ENCODE measurements at regions not wholly inside any gene's neighbourhood (a gene's known extent, or its start where the extent isn't known, plus 50 kb on each side); places are given as distances from the start of the nearest gene placed in this dataset.
"Not testable (repeated sequence)": the region's sequence is repeated elsewhere in the genome, so short reads cannot be mapped to it uniquely, and the experiment has no call there.

DNA sequence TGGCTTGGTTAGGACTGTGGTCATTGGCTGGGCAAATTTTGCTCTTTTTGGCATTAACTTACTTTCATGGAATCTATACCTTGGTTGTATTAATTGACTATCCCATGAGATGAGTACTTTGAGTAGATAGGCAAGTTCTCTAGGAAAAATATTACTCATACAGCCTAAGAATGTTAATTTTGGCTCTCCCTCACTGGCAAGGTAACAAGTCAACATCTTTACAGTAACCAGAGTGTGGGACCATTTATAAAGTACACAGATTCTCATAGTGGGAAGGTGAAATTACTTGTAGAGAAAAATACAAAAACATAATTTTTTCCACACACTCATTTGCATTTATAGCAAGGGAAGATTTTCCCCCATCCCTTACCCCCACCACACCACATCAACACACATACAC, 154.6 kb upstream of the ZNF608 start:
- TF ChIP-seq JUND (IDR thresholded peaks at IDR 0.05; ENCODE audit: low read depth), result no peak
- in situ Hi-C loops (cut with HindIII; ENCODE audit: low pct_unique_long_range_greater_than_20kb, low sequenced_read_pairs), result no loop called here
- no peak for DNase-seq (ENCODE audit: low read depth in 1 of 2, low spot score in 1 of 2)

DNA sequence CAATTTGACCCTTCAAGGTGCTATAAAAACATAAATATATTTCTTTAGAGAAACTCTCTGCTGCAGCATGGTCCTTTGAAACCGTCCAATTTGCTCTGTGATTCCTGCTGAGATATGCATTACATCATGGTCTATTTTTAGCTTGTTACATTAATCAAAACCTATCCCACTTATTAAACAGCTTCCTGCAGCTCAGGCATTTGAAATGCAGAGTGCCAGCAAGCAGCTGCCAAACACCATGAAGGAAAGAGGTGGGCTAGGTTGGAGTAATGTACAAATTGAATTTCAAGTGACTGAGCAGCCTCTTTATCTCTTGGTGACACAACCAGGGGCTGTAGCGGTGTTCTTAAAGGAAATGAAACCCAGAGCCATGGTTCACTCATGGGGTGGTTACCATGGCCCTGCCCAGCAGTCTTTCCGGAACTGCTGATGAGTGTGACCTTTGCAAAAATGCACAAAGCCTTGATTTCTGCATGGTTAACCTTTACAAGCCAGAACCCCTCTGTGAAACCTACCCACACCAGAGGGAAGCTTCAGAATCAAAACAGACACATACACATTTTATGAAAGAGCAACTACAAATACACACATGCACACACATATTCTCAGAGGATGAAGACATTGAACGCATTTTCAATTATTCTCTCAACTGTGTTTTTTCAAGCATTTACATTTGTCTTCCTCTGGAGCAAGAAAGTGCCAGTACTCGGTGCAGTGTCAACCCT, 155.8 kb upstream of the ZNF608 start:
- DNase-seq (ENCODE audit: low read depth in 1 of 2, low spot score in 1 of 2), result no peak
- in situ Hi-C loops (cut with HindIII; ENCODE audit: low pct_unique_long_range_greater_than_20kb, low sequenced_read_pairs), result no loop called here
- TF ChIP-seq JUND (IDR thresholded peaks at IDR 0.05; ENCODE audit: low read depth), result no peak

DNA sequence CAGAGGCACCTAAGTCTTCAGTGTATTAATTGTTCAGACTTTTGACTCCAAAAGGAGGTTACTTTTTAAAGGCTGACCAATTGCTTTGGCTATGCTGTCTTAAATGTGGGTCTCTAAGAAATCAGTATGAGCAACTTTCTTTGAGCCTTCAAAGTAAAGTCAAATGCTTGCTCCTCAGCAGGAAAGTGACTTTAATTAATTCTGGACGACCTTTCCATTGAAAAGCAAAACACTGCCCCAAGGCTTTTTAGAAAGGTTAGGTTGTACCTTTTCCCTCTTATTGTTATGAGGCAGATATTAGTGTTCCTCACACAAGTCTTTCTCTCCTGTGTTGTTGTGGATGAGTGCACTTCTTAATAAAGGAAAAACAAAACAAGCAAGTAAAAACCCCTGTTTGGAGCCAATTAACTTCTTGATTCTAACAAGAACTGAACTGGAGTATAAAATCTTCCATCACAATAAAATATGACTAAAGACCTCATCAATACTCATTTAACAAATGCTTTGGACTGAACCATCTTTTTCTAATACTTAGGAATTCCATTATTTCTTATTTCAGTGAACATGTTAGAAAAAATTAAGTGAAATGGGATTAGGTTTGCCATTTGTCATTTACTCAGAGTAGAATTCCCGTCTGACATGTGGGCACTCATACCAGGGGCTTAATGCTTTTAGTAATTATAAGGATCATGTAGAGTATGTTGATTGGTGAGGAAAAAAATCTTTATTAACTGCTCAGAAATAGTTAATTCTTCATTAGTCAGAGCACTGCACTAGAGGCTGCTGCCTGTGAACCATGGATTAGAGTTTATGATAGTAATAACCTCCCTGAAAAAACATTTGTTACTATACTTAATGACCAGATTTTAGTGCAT, 159.1 kb upstream of the ZNF608 start:
- in situ Hi-C loops (cut with HindIII; ENCODE audit: low pct_unique_long_range_greater_than_20kb, low sequenced_read_pairs), result no loop called here
- DNase-seq (ENCODE audit: low read depth in 1 of 2, low spot score in 1 of 2), result peak in 1 of 2 experiments; percentile 41
- no peak for TF ChIP-seq JUND (IDR thresholded peaks at IDR 0.05; ENCODE audit: low read depth)

DNA sequence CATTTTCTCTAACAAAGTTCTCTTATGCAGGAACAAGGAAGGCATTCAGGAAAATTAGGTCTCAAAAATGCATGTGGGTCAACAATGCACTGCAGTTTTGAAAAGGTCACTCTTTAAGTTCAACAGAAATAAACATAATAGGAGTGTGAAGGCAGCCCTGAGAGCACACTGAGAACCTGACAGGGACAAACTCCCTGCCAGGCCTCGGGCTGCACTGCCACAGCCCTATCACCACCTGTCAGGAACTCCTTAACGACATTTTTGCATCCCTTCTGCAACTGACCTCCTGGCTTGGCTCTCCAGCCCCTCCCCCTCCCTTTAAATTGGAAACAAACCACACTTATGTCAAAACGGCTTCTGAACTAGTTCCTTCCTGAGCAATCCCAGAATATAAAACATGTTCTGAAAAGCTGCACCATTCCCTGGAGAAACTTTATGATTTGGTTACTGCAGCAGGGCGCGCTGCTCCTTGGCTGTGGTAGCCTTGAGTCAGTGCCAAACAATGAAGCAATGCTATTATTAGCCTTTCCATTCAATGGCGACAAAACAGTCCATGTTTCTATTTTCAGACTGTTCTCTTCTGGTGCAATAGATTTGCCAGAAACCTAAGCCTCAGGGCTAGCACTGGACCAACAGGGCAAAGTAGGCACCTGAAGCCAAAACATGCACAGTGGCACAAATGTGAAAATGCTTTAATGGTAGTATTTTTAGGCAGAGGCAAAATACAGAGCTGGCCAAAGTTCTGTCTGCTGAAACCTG, 160.1 kb upstream of the ZNF608 start:
- TF ChIP-seq JUND (IDR thresholded peaks at IDR 0.05; ENCODE audit: low read depth), result no peak
- peak in 1 of 2 experiments; percentile 75 for DNase-seq (ENCODE audit: low read depth in 1 of 2, low spot score in 1 of 2)
- in situ Hi-C loops (cut with HindIII; ENCODE audit: low pct_unique_long_range_greater_than_20kb, low sequenced_read_pairs), result no loop called here

DNA sequence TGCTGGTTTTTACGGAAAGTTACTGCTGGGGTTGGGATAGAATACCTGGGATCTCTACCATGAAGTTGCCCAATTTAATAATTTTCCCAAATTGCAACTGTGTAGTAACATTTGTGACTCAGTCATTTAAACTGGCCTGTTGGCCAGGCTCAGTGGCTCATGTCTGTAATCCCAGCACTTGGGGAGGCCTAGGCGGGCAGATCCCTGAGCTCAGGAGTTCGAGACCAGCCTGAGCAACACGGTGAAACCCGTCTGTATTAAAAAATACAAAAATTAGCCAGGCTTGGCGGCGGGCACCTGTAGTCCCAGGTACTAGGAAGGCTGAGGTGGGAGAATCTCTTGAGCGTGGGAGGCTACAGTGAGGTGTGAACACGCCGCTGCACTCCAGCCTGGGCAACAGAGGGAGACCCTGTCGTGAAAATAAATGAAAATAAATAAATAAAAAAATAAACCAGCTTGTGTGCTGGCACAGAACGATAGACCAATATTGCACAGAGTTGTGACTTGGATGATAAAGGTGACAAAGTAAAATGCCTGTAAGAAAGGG, 160.7 kb upstream of the ZNF608 start:
- DNase-seq (ENCODE audit: low read depth in 1 of 2, low spot score in 1 of 2), result no peak
- in situ Hi-C loops (cut with HindIII; ENCODE audit: low pct_unique_long_range_greater_than_20kb, low sequenced_read_pairs), result no loop called here
- no peak for TF ChIP-seq JUND (IDR thresholded peaks at IDR 0.05; ENCODE audit: low read depth)

DNA sequence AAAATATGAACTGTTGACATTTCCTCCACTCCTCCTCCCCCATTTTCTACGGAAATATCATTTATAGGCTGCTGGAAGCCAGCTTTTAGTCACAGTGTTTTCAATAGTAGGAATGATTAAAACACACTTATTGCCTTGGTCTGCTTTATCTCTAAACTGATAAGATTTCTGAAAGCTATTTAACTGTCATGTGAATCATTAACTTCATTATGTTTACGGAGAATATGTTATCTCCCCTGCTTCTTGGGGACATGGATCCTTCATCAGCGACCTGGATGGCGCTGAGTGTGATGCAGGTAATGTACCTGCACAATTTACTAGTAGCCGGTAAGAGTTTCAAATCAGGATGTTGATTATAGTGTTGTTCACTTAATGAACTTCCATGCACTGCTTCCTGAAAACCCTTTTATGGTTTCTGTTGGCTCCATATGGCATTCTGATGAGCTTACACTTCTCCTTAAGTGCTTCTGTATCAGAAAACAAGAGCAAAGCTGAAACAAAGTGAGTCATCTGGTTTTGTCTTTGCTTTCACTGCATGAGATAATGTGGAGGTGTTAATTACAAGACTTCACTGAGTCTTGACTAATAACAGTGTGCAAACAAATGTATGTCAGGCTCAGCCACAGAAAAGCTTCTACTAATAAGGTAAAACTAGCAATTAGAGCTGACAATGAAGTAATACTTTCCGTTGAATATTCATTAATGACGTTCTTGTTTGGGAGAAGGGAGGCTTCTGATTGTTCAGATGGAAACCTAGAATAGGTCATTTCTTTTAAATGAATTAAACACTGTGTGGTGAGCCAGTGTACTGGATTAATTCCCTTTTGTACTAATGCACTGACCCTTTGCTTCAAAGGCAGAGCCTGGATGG, 162.4 kb upstream of the ZNF608 start:
- TF ChIP-seq JUND (IDR thresholded peaks at IDR 0.05; ENCODE audit: low read depth), result no peak
- no peak for DNase-seq (ENCODE audit: low read depth in 1 of 2, low spot score in 1 of 2)
- in situ Hi-C loops (cut with HindIII; ENCODE audit: low pct_unique_long_range_greater_than_20kb, low sequenced_read_pairs), result no loop called here

DNA sequence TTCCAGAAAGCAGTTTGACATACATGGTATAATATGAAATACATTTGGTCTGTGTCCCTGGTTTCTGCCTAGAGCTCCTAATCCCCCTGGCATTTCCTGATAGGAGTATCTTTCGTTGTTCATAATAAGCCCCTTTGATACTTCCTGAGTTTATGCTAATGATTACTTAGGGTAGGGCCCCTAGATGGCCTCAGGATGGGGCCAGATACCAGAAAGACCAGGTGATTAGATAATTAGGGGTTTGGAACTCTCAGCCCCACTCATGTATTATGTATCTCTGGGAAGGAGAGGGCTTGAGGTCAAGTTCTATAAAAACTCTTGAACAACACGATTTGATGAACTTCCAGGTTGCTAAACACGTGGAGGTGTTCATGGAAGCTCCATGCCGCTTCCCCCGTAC, 163.3 kb upstream of the ZNF608 start:
- in situ Hi-C loops (cut with HindIII; ENCODE audit: low pct_unique_long_range_greater_than_20kb, low sequenced_read_pairs), result no loop called here
- no peak for DNase-seq (ENCODE audit: low read depth in 1 of 2, low spot score in 1 of 2)
- no peak for TF ChIP-seq JUND (IDR thresholded peaks at IDR 0.05; ENCODE audit: low read depth)

DNA sequence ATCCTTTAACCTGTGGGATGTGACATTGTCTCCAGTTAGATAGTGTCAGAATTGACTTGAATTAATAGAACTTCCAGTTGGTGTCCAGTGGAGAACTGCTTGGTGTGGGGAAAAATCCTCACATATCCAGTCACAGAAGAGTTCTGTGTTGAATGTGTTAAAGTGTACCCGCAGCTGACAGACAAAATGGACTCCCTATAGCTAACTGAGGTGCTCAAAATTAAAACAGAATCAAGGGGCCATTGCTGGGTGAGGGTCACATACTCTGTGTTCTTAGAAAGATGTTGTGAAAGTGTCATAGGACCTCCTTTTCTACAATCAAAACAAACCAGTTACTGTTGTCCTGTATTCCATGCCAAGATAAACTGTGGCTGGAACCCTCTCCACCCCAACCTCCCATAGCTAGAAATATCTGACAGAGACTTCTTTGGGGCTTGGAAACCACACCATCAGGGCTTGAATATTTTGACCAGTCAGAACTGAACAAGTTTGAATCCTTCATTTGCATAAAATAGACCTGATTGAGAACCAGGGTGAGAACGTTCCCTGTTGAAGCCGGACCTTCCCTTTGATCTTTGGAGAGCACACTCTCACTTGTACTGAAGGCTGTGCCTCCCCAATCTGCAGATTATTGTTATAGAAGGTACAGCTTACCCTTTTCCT, 164.0 kb upstream of the ZNF608 start:
- TF ChIP-seq JUND (IDR thresholded peaks at IDR 0.05; ENCODE audit: low read depth), result no peak
- DNase-seq (ENCODE audit: low read depth in 1 of 2, low spot score in 1 of 2), result no peak
- in situ Hi-C loops (cut with HindIII; ENCODE audit: low pct_unique_long_range_greater_than_20kb, low sequenced_read_pairs), result no loop called here

DNA sequence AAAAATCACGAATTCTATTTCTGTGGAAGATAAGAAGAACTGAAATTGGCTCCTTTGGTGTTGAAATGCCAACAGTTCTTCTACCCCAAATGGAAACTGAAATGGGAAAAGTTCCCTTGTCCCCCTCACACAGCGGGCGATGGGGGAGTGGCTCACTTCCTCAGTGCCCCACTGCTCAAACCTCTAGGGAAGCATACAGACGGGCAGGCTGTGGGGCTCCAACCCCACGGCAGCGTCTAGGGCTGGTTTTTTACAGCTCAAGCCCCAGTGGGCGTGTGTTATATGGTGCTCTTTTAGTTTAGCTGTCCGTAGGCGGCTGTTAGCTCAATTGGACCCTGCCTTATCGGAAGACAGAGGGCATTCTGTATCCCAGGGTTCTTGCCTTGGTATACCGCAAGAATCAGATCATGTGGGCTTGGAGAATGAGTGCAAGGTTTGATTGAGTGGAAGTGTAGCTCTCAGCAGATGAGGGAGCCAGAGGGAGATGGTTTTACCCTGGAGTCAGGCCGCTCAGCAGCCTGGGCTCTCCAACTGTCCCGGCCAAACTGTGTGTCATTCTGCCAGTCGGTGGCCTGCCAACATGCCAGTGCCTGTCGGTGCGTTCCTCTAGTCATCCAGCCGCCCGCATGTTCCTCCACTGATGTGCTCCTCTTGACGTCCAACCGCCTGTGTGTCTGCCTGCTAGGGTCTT, 166.3 kb upstream of the ZNF608 start:
- DNase-seq (ENCODE audit: low read depth in 1 of 2, low spot score in 1 of 2), result no peak
- in situ Hi-C loops (cut with HindIII; ENCODE audit: low pct_unique_long_range_greater_than_20kb, low sequenced_read_pairs), result no loop called here
- TF ChIP-seq JUND (IDR thresholded peaks at IDR 0.05; ENCODE audit: low read depth), result no peak

DNA sequence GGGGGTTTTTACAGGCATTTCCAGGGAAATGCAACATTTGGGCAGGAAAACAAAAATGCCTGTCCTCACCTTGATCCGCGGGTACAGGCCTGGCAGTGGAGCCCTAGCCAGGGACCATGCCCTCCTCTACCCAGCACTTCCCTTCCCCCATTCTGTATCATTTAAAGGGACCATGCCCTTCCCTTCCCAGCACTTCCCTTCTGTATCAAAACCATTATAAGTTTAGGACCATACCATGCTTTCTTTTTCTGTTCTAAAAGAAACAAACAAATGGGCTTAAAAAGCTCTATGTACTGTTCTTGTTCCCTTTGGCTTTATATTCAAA, 166.9 kb upstream of the ZNF608 start:
- in situ Hi-C loops (cut with HindIII; ENCODE audit: low pct_unique_long_range_greater_than_20kb, low sequenced_read_pairs), result no loop called here
- no peak for DNase-seq (ENCODE audit: low read depth in 1 of 2, low spot score in 1 of 2)
- TF ChIP-seq JUND (IDR thresholded peaks at IDR 0.05; ENCODE audit: low read depth), result no peak

DNA sequence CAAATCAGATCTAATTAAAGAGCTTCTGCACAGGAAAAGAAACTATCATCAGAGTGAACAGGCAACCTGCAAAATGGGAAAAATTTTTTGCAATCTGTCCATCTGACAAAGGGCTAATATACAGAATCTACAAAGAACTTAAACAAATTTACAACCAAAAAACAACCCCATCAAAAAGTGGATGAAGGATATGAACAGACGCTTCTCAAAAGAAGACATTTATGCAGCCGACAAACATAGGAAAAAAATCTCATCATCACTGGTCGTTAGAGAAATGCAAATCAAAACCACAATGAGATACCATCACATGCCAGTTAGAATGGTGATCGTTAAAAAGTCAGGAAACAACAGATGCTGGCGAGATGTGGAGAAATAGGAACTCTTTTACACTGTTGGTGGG, 169.9 kb upstream of the ZNF608 start:
- in situ Hi-C loops (cut with HindIII; ENCODE audit: low pct_unique_long_range_greater_than_20kb, low sequenced_read_pairs); DNase-seq (ENCODE audit: low read depth in 1 of 2, low spot score in 1 of 2): not testable (repeated sequence)
